HT1080 (cell line): ENCODE measurements at regions not wholly inside any gene's neighbourhood (a gene's known extent, or its start where the extent isn't known, plus 50 kb on each side); places are given as distances from the start of the nearest gene placed in this dataset.

Experiments
- DNase-seq: peaks from one replicate; pipeline ENCODE4 v3.0.0-alpha.2; 2015; ENCODE audit warnings: low read depth

DNA sequence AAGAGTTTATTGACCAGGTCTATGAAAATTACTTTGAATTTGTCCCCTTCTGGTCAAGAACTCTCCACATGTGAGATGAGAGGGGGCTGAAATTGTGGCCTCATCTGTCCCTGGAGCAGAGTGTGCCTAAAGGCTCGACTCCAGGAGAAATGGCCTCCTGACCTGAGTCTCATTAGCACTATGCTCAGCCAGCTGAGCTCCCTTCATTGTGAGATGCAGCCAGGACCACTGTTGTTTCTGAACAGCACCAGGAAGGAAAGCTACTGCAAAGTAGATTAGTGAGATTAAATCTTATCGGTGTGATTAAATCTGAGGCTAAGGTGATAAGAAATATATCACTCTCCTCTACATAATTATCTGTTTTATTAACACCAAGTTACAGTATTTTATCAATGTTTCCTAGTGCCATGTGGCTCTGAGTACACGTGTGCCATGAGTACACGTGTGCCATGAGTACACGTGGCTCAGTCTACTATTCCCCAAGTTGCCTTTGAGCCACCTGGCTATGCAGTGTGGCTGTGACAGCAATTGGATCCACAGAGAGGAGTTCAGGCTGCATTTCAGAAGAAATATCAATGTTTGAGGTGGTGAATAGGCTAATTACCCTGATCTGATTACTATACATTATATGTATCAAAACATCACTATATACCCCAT lies 126.9 kb downstream of the IPMK start:
- DNase-seq, result no peak

DNA sequence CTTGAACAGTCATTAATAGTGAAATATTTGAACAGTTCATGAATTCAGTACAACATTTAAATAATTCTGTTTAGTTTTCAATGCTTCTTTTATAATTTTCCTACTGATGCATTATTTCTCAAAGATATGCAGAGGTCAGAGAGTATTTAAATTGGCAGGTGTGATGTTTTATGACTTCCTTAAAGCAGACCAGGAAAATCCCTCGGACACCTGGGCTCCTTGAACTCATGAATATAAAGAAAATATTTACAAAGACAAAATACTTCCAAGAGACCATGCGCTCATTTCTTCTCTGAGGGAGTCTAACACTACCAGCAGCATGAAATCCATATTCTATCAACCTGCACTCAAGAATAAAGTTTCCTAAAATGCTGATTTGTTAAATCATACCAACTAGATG lies 127.6 kb downstream of the IPMK start:
- no peak for DNase-seq

DNA sequence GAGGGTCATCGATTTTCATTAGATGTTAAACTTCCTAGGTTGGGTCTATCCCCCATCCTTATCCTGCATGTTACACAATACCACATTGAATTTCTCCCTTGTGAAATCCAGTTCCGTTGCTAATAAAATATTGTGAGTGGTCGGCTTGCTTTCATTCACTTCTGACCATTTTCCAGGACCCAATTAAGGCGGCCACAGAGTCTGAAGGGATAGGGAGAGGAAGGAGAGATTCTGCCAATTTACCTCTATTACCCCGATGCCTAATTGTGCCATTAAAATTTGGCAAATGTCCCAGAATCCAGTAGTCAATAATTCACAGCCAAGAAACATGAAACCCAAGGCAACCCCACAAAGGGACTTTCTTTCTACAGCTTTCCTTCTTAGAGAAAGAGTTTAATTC lies 129.9 kb downstream of the IPMK start:
- DNase-seq, result no peak

DNA sequence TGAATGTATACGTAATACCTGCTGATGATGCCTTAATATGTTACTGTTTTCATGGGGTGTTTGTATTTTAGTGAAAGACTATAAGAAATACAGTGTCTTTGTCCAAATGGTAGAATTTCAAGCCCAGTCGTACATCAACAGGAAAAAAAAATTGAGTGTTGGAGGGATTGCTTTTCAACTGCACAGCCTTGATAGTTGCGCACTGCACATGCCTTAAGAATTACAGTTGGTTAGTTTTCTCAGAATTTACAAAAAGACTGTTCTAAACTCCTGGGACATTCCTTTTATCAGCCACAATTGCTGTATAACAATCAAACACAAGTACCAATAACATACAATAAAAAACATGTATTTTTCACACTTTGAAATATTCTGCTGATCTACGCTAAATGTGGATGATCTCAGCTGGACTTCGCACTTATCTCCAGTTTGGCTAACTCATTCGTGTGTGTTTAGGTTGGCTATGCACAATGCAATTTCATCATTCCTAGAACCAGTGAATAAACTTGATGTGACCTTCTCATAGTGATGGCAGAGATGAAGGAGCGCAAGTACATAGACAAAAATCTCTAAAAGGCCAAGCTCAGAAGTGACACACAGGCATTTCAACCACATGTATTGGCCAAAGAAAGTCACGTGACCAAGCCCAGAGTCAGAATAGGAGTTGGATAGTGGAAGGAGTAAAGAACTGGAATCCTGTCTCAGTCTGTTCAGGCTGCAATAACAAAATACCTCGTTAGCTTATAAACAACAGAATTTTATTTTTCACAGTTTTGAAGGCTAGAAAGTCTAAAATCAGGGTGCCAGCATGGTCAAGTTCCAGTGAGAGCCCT lies 152.3 kb downstream of the IPMK start:
- no peak for DNase-seq

DNA sequence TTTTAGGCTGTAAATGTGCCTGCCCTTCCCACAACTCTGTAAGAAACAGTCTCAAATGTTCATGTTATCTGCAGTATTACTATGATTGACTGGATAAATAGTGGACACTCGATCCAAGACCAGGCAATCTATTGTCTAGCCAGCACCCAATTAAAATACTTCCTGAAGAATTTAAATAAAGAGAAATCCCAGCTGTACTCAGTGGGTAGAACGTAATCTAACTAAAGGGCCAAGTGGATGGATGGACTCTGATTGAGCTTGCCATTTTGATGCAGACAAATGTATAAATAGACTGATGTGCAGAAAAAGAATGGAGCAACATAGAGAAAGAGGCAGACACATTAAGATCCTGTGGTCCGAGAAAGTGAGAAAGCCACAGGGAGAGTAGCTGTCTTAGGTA lies 158.0 kb downstream of the IPMK start:
- no peak for DNase-seq

DNA sequence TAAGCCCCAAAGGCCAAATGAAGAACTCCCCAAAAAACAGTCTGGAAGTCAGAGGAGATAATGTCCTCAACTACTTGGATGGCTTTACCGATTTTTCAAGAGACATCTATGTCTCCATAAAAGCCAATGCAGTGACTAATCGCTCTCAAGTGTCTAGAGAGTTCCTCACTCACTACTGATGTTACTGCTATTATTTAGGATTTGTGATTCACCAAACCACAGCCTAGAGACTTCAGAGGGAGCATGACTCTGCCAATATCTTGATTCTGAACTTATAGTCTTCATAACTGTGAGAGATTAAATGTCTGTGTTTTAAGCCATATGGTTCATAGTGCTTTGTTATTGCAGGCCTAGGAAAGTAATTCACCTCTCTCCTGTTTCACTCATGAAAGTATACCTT lies 160.2 kb downstream of the IPMK start:
- DNase-seq, result peak; percentile 89

DNA sequence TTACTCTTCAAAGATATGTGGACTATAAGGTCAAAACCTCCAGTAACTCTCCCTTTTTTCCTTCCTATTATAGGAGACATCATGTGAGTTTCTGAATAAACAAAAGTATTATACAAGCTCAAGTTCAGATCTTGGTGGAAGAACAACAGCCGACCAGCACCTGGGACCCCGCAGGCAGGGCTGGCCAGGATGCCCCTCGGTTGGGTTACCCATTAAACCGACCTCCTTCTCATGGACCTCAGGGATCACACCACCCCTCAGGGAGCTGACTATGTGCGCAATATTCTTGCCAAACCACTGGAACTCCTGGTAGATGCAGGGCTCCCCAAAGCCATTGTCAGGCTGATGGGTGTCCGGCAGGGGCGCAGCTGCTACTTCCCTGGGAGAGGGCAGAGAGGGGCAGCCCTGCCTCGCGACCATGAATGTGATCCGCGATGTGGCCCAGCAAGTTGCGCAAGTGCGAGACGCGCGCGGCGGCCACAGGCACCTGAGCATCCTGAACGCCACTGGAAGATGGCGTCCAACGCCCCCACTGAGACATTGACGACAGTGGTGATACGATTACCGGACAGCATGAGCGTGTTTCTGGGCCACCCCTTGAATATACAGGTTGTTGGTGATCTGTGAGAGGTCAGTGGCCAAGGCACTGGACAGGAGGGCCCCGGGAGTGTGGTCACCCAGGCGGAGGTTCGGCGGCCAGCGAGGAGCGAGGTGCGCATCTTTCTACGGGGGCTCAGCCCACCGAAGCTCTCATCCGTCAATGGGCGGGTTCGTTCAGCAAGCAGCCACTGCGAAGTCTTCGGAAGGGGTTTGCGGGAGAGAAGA lies 161.3 kb downstream of the IPMK start:
- DNase-seq, result no peak

DNA sequence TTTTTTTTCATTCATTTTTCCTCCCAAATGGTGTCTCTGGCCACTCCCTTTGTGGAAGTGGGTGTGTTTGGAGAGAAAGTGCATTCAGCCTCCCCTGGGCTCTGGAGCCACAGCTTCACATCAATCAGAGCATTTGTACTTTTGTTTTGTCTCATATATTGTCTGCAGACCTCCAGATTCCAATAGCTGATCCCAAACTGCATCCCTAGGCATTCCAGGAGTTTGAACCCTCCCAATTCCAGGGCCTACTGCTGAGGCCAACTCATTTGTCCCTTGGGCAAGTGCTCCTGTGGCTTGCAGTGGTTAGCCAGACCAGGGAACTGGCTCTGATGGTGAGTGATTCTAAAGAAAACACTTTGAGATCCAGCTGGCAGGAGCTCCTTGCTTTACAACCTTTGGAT lies 163.3 kb downstream of the IPMK start:
- no peak for DNase-seq

DNA sequence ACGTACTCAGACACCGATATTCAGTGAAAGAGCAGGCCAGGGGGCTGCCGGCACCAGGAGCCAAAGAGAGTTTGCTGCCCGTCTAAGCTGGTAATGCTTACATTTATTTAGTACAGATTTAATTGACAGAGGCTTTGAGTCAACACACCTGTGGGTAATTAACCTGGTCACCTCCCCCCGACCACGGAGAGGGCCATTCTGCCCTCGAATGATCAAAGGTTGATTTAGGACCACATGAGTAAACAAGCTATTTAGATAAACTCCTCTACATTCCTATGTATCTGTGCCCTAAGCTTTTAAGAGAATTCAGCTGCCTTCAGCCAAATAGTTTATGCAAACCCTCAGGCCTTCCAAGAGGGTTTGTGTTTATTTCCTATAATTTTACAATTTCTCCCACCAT lies 164.8 kb downstream of the IPMK start:
- no peak for DNase-seq

DNA sequence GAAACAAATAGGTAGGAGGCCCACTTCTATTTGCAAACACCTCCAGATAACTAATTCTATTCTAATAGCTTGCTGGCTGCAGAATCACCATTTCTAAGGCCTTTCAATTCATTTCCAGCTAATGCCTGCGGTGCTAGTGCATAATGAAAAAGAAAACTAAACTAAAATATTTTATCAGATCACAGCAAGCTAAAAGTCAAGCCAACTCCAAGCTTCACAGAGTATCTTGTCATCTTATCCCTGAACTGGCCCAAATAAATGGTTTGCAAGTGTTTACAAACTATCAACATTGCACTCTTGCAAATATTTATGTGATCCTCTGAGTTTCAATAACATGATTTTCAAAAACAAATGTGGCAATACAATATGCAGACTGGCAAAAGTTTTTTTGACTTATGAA lies 166.0 kb downstream of the IPMK start:
- DNase-seq, result no peak

DNA sequence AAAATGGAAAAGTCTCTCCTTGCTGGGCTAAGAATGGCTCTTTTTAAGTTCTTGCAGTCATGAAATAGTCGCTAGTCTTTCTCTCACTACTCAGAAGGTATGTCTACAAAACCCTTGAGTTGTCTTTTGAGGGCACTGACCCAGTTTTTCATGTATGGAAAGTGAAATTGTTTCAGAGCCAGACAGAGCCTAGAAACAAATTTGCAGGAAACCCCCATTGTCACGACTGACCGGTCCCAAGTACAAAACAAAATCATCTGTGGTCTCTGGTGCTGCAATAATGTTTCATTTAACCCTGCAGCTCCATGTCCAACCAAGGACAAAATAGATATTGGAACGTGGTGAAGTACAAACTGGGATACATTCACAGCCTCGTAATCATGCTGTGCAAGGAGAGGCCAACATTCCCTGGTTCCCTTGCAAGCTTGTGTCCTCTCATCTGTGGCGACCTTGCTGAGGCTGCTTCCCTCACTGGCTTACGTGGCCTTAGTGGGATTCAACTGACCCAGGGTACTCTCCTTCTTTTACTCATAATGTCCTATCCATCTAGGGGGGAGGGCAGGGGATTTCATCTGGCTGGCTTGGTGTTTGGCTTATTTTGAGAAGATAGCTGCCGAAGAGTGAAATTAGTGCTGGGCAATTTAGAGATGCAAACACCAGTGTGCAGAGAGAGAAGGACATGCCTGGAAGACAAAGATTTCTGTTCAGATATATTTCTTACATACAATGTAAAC lies 172.5 kb downstream of the IPMK start:
- DNase-seq, result no peak

DNA sequence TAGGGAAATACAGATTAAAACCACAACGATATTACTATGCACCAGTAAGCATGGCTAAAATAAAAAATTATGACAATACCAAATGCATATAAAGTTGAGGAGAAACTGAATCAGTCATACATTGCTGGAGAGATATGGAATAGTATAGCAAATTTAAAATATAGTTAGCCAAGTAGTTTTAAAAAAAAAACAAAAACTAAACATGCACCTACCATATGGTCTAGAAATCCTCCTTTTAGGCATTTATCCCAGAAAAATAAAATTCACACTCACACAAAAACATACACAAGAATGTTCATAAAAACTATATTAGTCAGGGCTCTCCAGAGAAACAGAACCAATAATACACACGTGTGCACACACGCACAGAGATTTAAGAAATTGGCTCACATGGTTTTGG lies 175.8 kb downstream of the IPMK start:
- DNase-seq, result no peak

DNA sequence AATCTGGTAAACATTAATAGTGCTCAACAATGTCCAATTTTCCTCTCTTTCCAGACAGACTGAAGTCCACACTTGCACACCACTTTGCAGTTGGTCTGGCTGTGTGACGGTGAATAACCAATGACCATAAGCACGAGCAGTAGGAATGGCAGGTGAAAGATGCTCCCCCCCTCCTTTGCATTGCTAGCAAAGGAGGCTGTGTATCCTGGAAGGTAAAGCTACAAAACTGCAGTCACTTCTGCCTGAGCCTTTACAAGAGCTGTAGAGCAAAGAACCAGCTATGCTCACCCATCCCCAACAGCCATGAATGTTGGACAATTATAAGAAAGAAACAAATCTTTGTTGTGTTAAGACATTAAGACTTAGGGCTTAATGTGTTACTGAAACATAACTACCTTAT lies 178.0 kb downstream of the IPMK start:
- DNase-seq, result no peak

DNA sequence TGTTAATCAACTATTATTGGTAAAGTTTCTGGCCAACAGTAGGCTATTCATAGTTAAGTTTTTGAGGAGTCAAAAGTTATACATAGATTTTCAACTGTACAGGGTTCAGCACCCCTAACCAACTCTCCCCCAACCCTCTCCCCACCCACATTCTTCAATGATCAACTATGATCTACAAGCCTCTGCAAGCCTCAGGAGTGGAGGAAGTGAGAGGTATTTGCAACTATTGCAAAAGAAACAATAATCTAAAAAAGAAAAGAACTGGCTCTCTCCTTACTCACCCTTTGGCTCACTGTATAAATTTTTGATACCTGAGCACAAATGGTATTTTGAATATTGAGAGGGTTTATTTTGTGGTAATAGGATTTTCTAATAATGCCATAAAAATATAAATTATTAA lies 179.8 kb downstream of the IPMK start:
- no peak for DNase-seq

DNA sequence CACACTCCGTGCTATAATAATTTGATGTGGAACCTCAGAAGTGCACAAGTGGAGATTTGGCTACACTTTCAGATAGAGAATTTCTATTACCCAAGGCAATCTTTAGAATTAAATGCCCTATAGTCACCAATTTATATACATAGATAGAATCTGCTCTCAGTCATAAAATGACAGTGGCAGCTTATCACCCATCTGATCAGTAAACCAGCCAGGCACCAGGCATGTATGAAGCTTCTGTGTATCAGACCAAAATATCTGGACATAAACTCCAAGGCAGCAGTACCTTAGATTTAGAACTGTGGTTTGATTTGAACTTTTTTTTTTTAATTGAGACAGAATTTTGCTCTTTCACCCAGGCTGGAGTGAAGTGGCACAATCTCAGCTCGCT lies 180.9 kb downstream of the IPMK start:
- DNase-seq, result no peak

DNA sequence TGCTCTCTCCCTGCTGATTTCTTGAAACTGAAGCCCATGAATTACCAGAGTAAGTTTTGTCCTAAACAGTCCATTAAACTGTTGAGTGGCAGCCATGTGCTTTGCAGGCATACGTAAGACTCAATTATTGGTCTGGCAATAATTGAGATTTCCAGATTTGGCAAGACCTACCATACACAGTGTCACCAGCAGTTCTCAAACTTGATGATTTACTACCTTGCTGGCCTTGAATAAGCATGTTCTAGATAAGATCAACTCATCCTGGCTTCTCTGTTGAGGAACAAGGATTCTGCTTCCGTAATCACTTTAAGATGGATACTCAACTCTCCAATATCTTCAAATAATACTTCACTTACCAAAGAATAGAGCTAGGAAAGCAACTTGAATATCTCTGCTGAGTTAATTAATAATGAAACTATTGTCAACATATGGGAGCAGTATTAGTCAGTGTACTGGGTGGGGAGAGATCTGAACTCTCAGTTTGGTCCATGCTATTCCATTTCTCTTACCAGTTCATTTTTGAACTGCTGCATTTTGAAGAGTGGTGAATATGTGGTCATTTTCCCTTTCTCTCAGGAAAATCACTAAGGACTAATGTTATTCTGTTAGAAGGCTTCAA lies 181.4 kb downstream of the IPMK start:
- no peak for DNase-seq

DNA sequence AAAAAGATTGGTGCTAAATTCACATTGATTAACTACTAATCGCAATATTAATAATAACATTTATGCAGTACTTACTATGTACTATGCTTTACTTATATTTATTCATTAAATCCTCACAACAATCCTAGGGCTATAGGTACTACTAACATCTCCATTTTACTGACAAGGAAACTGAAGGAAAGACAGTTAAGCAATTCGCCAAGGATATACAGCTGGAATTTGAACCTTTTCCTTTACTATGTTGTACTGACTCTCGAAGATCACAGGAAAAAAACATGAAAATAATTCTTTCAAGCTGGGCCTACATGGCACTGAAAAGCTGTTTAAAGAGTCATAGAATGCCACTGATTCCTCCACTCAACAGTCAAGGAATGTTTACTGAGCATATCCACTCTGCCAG lies 185.4 kb downstream of the IPMK start:
- no peak for DNase-seq

DNA sequence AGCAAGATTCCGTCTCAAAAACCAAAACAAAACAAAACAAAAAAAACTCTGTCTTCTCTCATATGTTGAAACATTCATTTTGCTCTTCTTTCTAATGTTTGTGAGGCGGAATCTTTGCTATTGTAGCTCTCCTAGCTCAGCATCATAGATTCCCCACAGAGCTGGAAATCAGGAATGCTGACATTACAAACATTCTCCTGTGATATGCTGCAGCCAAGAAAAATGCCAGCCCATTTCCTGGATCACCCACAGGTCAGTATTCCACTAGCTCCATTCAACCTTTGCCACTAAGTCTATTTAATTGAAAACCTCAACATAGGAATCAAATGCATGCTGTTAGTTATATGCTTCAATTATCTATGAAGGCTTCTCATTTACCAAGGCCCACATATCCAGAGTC lies 186.3 kb downstream of the IPMK start:
- DNase-seq, result no peak

DNA sequence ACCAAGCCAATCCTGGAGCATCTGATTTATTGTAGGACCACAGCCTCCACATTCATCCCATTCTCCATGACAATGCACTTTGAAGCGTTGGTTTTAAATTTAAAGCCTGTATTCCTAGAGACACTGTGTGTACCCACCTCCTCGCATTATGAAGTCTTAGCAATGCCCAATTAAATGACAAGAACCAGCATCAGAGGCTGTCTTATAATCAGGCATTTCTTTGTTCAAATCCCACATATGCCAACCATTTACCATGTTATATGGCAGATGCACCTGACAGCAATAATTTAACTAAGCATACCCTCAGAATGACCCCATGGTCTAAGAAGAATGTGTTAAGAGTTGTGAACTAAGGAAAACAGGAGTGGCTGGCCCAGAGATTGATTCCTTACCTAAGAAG lies 188.2 kb downstream of the IPMK start:
- no peak for DNase-seq

DNA sequence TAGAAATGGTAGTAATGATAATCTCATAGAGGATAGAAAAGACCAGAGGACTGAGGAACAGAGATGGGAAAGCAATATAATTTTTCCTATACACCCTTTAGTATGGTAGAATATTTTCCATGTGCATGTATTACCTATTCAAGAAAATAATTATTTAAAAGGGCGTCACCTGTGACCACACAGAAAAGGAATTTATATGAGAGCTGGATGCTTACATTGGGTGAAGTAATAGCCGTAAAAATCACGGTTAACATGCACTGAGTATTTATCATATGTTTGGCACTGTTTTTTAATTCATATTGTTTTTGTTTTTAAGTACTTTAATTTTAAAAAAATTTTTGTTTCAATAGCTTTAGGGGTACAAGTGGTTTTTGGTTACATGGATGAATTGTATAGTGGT lies 195.1 kb downstream of the IPMK start:
- DNase-seq, result no peak

DNA sequence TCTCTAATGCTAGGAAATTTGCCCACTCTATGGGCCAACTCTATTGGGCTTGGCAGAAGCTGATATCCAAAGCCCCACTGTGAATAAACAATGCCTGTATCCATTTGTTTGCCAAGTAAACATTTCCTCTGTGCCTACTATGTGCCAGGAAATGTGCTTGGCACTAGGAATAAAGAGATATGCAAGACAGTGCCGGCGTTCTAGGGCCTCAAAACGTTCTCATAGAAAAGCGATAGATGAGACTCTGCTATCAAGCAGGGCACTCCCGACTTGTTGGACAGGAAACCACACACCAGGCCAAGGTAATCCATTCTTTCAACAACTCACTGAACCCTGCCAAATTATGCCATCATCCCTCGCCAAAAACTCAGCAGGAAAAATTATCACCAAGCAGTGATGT lies 196.7 kb downstream of the IPMK start:
- DNase-seq, result no peak
